Loucy (cell line): ENCODE measurements at regions not wholly inside any gene's neighbourhood (a gene's known extent, or its start where the extent isn't known, plus 50 kb on each side); places are given as distances from the start of the nearest gene placed in this dataset.

ENCODE experiments used
- H2AFZ ChIP-seq: fragments of 200-600 bp; sonication (generic); 2 replicates; pipeline ENCODE4 v1.6.0; 2016; ENCODE audit warnings: antibody characterized with exemption, mild to moderate bottlenecking, low read length, moderate library complexity
- H3F3A ChIP-seq: fragments of 200-600 bp; 2 replicates; pipeline ENCODE4 v1.6.0; 2016; ENCODE audit warnings: antibody characterized with exemption, low read depth, mild to moderate bottlenecking
- H3K27me3 ChIP-seq: fragments of 200-600 bp; sonication (generic); 2 replicates; pipeline ENCODE4 v1.6.1; 2014; ENCODE audit warnings: low read length, mild to moderate bottlenecking; ENCODE audit not compliant: insufficient read depth, poor library complexity, severe bottlenecking
- H3K36me3 ChIP-seq: fragments of 200-600 bp; sonication (generic); 2 replicates; pipeline ENCODE4 v1.6.1; 2016; ENCODE audit warnings: low read length; ENCODE audit not compliant: insufficient read depth
- H3K4me1 ChIP-seq: fragments of 200-600 bp; sonication (generic); 2 replicates; pipeline ENCODE4 v1.5.1; 2014; ENCODE audit warnings: low read length, mild to moderate bottlenecking; ENCODE audit not compliant: insufficient read depth, poor library complexity, severe bottlenecking
- H3K4me2 ChIP-seq: fragments of 200-600 bp; sonication (generic); 2 replicates; pipeline ENCODE4 v1.6.0; 2014; ENCODE audit warnings: antibody characterized with exemption, low read length, low read depth, mild to moderate bottlenecking; ENCODE audit not compliant: poor library complexity, severe bottlenecking
- H3K4me3 ChIP-seq: fragments of 200-600 bp; sonication (generic); 2 replicates; pipeline ENCODE4 v1.5.1; 2014; ENCODE audit warnings: low read length, mild to moderate bottlenecking, mixed read lengths; ENCODE audit not compliant: poor library complexity, severe bottlenecking
- H3K79me2 ChIP-seq: fragments of 200-600 bp; sonication (generic); 2 replicates; pipeline ENCODE4 v1.6.1; 2014; ENCODE audit warnings: low read length; ENCODE audit not compliant: insufficient read depth
- H3K9ac ChIP-seq: fragments of 200-600 bp; sonication (generic); 2 replicates; pipeline ENCODE4 v1.6.0; 2014; ENCODE audit warnings: mild to moderate bottlenecking, low read depth, low read length, moderate library complexity; ENCODE audit not compliant: poor library complexity, severe bottlenecking
- H3K9me2 ChIP-seq: fragments of 200-600 bp; sonication (generic); replicated peaks from 2 replicates; pipeline ENCODE4 v1.6.1; 2016; ENCODE audit warnings: low read depth, low read length, mixed read lengths
- H3K9me3 ChIP-seq: fragments of 200-600 bp; sonication (generic); 2 replicates; pipeline ENCODE4 v1.6.1; 2014; ENCODE audit warnings: mild to moderate bottlenecking, antibody characterized with exemption, low read length, low read depth; ENCODE audit not compliant: insufficient read depth
- H4K20me1 ChIP-seq: fragments of 200-600 bp; sonication (generic); 2 replicates; pipeline ENCODE4 v1.6.0; 2014; ENCODE audit warnings: antibody characterized with exemption, low read length, mild to moderate bottlenecking; ENCODE audit not compliant: insufficient read depth, poor library complexity, severe bottlenecking
- CTCF ChIP-seq: fragments of 200-600 bp; sonication (generic); conservative IDR thresholded peaks from 2 replicates; pipeline ENCODE4 v1.5.1; 2014; ENCODE audit warnings: mild to moderate bottlenecking, antibody characterized with exemption, low read length
- EZH2phosphoT487 ChIP-seq: fragments of 200-600 bp; IDR thresholded peaks from 2 replicates; pipeline ENCODE4 v1.6.1; 2018; ENCODE audit warnings: antibody characterized with exemption, mild to moderate bottlenecking, moderate library complexity, borderline replicate concordance

- Histone ChIP-seq H3K4me1 (peaks cover 96% of the 10 kb centered on the region), H4K20me1 (no peaks in the 10 kb centered on the region), H3K9ac (peak overlapping the region; percentile 66), H3K9me3 (no peaks in the 10 kb centered on the region), H3F3A (peaks cover 9% of the 10 kb centered on the region; the same call in 1 of the 2 replicates), H3K79me2 (no peaks in the 10 kb centered on the region), H2AFZ (no peak overlapping the region), H3K4me3 (peak overlapping the region; percentile 48), H3K9me2 (no peaks in the 10 kb centered on the region), H3K27me3 (no peaks in the 10 kb centered on the region), H3K4me2 (peak overlapping the region; percentile 66), H3K36me3 (no peaks in the 10 kb centered on the region)
- TF ChIP-seq EZH2phosphoT487 (no peak), CTCF (no peak)
These were observed 101.5 kb upstream of the RUNX3 start for GRCh38 chr1:25031601-25031965.

- TF ChIP-seq CTCF (no peak), EZH2phosphoT487 (no peak)
- Histone ChIP-seq H3K27me3 (no peaks in the 10 kb centered on the region), H2AFZ (no peak overlapping the region), H3K4me3 (no peak overlapping the region), H4K20me1 (no peaks in the 10 kb centered on the region), H3K4me2 (peak overlapping the region; percentile 39), H3K9me3 (no peaks in the 10 kb centered on the region), H3K79me2 (no peaks in the 10 kb centered on the region), H3K4me1 (peaks cover 92% of the 10 kb centered on the region), H3K36me3 (no peaks in the 10 kb centered on the region), H3K9ac (peak overlapping the region; percentile 66), H3F3A (peaks cover 9% of the 10 kb centered on the region; the same call in 1 of the 2 replicates), H3K9me2 (no peaks in the 10 kb centered on the region)
These were observed 100.9 kb upstream of the RUNX3 start for GRCh38 chr1:25030674-25031589.

GRCh38 chr1:25030012-25030411 lies 99.9 kb upstream of the RUNX3 start:
- Histone ChIP-seq H3K36me3 (no peaks in the 10 kb centered on the region), H3K9me2 (no peaks in the 10 kb centered on the region), H3K9me3 (no peaks in the 10 kb centered on the region), H4K20me1 (no peaks in the 10 kb centered on the region), H3K79me2 (no peaks in the 10 kb centered on the region), H3K27me3 (no peaks in the 10 kb centered on the region), H2AFZ (no peak overlapping the region), H3F3A (peaks cover 9% of the 10 kb centered on the region; the same call in 1 of the 2 replicates), H3K4me1 (peaks cover 85% of the 10 kb centered on the region), H3K4me3 (no peak overlapping the region), H3K9ac (peak overlapping the region; percentile 8), H3K4me2 (no peak overlapping the region)
- TF ChIP-seq CTCF (no peak), EZH2phosphoT487 (no peak)
